K562 (cell line): ENCODE measurements at regions not wholly inside any gene's neighbourhood (a gene's known extent, or its start where the extent isn't known, plus 50 kb on each side); places are given as distances from the start of the nearest gene placed in this dataset.

Experiments
- DPF2 ChIP-seq: fragments of 450-650 bp; IDR thresholded peaks from 2 replicates; pipeline ENCODE4 v1.6.1; 2016
- MTA1 ChIP-seq: fragments of 450-650 bp; IDR thresholded peaks from 2 replicates; pipeline ENCODE4 v1.6.1; 2017; ENCODE audit warnings: borderline replicate concordance
- NCOA1 ChIP-seq: fragments of 450-650 bp; IDR thresholded peaks from 2 replicates; pipeline ENCODE4 v1.6.1; 2016; ENCODE audit warnings: low read depth
- SMARCB1 ChIP-seq: IDR thresholded peaks from 2 replicates; pipeline ENCODE4 v1.6.1; 2011; ENCODE audit warnings: improper control_type of control experiment, low read depth; ENCODE audit not compliant: insufficient read length
- USF1 ChIP-seq: sonication (generic); formaldehyde crosslinking; IDR thresholded peaks from 2 replicates; pipeline ENCODE4 v1.9.0; 2022; ENCODE audit warnings: mild to moderate bottlenecking, missing genetic modification reagents
- ZNF224 ChIP-seq: sonication (generic); formaldehyde crosslinking; IDR thresholded peaks from 2 replicates; pipeline ENCODE4 v1.8.0; 2022; ENCODE audit warnings: mild to moderate bottlenecking, missing genetic modification reagents
- ZNF609 ChIP-seq: sonication (generic); formaldehyde crosslinking; IDR thresholded peaks from 2 replicates; pipeline ENCODE4 v1.8.1; 2023; ENCODE audit warnings: missing genetic modification reagents, mild to moderate bottlenecking, borderline replicate concordance
- ZNF740 ChIP-seq, 3 experiments: fragments of 200-800 bp in 1 of 3; sonication (Bioruptor generic) in 1 of 3; sonication (generic) in 1 of 3; formaldehyde crosslinking in 1 of 3; IDR thresholded peaks; 2 replicates each; pipeline versions ENCODE4 v1.6.1 to v1.8.0; 2016 to 2022; ENCODE audit warnings: mild to moderate bottlenecking in 2 of 3, missing compliant biosample characterization in 2 of 3, missing genetic modification characterization in 2 of 3, missing genetic modification reagents in 1 of 3

GRCh38 chr9:107430071-107430470 is 59.5 kb downstream of the KLF4 start (continued):
- TF ChIP-seq ZNF609 (CRISPR knock-in tag) (no peak), ZNF740 (CRISPR knock-in tag; IDR thresholded peaks at IDR 0.05) (no peak), ZNF740 (tag; IDR thresholded peaks at IDR 0.05) (no peak), NCOA1 (no peak), DPF2 (no peak), SMARCB1 (no peak), USF1 (no peak), MTA1 (no peak), ZNF224 (CRISPR knock-in tag) (no peak)
